PC-9 (cell line): ENCODE measurements at regions not wholly inside any gene's neighbourhood (a gene's known extent, or its start where the extent isn't known, plus 50 kb on each side); places are given as distances from the start of the nearest gene placed in this dataset.

Source experiments
- EZH2 ChIP-seq: fragments of 200-600 bp; sonication (generic); IDR thresholded peaks from 2 replicates; pipeline ENCODE4 v1.8.0; 2017; ENCODE audit warnings: antibody characterized with exemption, low read depth
- TF ChIP-seq, protein P1 (sequence below): fragments of 200-600 bp; sonication (generic); conservative IDR thresholded peaks from 2 replicates; pipeline ENCODE4 v1.6.1; 2017; ENCODE audit warnings: mixed run types, antibody characterized with exemption, mild to moderate bottlenecking, moderate library complexity

DNA sequence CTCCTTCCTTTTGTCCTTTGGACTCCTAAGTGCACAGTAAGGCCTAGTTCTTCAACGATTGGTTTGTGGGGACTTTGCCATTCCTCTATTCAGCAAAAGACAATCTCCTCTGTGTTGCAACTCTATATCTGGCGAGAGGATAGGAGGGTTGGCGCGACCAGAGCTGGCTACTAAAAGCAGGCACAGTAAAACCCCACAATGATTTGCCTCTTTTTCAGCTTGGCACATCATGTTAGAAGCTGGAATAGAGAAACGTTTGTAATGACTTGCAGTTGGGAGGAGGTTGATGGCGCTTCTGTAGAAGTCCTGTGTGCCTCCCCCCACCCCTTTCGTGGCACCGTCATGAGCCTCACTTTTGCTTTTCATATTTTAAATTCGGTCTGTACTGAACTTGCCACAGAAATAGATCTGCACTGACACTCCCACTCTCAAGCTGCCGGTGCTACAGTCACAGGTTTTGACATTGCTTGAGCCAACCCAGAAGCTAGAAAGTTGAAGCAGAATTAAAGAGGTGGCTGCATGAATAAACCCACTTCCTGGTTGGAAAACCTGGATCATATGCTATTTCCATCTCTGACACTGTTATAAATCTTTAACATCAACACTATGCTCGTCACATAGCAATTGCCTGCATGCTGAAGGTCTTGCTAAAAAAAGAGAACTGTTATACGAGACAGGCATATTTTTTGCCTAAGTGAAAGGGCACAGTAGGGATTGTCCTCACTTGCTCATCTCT lies 315.3 kb upstream of the PRICKLE1 start:
- TF ChIP-seq, protein P1, sequence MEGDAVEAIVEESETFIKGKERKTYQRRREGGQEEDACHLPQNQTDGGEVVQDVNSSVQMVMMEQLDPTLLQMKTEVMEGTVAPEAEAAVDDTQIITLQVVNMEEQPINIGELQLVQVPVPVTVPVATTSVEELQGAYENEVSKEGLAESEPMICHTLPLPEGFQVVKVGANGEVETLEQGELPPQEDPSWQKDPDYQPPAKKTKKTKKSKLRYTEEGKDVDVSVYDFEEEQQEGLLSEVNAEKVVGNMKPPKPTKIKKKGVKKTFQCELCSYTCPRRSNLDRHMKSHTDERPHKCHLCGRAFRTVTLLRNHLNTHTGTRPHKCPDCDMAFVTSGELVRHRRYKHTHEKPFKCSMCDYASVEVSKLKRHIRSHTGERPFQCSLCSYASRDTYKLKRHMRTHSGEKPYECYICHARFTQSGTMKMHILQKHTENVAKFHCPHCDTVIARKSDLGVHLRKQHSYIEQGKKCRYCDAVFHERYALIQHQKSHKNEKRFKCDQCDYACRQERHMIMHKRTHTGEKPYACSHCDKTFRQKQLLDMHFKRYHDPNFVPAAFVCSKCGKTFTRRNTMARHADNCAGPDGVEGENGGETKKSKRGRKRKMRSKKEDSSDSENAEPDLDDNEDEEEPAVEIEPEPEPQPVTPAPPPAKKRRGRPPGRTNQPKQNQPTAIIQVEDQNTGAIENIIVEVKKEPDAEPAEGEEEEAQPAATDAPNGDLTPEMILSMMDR = no peak
- TF ChIP-seq EZH2 = no peak
